ENCODE measurements at regions not wholly inside any gene's neighbourhood (a gene's known extent, or its start where the extent isn't known, plus 50 kb on each side); places are given as distances from the start of the nearest gene placed in this dataset.
A peak's percentile ranks its signal among the peaks of the same experiment; 100 is the strongest.
"Not testable (repeated sequence)": the region's sequence is repeated elsewhere in the genome, so short reads cannot be mapped to it uniquely, and the experiment has no call there.

DNA sequence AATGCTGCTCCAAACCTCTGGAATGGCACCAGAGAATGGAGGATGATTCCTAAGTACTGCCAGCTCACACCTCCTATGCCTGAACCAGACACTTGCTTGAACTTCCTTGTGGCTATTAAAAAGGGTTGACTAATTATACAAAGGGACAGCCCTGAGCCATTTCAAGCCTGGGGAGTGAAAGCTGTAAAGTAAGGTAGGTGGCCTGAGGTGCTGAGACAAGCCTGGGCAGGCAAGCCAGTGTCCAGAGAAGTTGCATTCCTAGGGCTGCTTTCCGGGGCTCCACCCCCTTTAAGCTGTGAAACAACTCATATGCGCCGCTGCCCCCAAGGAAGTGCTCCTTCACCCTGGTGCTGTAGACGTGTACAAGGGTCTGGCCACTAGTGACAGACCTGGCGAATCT, 79.9 kb upstream of the SLC1A3 start:
- DNase-seq (ENCODE audit: low read depth) = no peak

DNA sequence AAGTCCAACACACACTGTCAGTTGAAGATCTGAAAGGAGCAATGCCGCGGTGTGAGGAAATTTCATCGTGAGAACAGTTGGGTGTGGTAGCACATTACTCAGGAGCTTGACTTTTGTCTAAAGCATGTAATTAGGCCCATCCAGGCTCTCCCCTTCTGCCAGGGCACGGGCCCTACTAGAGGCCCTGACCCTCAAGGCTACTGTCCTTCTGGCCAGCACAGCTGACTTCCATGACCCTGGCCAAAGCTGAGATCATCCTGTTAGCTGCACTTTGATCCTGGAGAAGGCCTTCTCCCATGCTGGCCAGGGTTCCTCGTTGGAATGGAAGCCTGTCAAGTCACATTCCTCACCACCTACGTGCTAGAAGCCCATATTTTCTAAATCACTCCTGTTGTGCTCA, 77.8 kb upstream of the SLC1A3 start:
- DNase-seq (ENCODE audit: low read depth) = no peak

DNA sequence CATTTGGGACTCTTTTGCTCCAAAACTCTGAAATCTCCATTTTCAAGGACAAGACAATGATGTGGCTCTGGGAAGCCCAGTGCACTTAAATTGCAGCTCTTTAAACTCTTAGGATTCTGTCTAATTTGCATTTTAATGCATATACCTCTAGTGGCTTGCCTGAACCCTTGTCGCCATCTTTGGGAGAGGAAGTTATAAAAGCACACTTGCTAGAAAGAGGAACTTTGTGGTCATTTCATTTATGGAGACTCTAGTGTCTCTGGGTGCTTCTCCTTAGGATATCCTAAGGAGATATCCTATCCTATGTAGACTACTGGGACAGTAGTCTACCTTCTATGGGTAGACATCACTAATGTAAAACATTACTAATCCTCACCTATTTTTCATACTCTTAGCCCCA, 77.3 kb upstream of the SLC1A3 start:
- no peak for DNase-seq (ENCODE audit: low read depth)

DNA sequence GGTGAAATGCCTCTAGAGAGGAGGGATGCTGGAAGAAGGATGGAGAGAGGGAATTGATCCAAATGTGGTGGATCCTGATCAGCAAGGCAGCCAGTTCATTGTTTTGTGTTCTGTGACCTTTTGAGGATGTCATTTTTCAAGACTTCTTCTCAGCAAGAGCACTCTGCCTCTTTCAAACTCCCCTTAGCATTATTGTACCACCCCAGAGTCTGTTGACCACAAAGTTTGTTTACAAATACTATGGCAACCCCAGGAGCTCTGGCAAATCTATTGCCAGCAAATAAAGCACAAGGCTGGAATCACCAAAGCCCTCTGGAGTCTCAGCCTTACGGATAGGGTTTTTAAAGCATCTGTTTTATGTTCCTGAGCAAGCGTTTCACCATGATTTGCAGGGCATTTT, 76.2 kb upstream of the SLC1A3 start:
- DNase-seq (ENCODE audit: low read depth) = peak; percentile 46

DNA sequence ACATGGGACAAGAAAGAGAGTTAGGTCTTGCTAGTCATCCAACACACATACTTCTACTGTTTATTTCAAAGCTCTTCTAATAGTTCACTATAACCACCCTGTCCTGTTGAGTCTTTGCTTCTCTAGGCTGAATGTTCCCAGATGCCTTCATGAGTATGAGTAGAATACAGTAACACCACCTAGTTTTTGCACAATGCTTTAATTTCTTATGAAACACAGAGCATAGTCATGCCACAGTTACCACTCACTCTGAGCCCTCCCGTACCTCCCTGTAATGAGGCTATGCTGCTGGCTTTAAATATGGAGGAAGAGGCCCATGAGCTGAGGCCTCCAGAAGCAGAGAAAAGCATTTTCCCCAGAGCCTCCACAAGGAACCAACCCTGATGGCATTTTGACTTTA, 75.0 kb upstream of the SLC1A3 start:
- no peak for DNase-seq (ENCODE audit: low read depth)

DNA sequence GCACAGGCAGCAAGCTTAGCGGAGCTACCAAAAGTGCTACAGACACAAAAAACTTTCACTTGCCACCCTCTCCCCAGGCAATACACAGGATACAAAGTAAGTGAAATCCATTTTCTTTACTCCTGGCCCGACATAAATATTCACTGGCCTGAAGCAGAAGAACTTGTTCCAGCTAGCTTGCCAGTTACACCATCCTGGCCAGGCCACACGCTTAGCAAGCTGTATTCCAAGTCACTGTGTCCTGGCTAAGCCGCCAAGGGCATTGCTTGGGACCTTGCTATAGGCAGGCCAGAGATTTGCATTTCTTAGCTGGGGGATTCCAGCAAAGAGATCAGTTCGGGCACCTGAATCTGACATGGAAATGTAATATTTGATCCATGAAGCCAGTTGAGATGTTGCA, 71.0 kb upstream of the SLC1A3 start:
- DNase-seq (ENCODE audit: low read depth) = no peak

DNA sequence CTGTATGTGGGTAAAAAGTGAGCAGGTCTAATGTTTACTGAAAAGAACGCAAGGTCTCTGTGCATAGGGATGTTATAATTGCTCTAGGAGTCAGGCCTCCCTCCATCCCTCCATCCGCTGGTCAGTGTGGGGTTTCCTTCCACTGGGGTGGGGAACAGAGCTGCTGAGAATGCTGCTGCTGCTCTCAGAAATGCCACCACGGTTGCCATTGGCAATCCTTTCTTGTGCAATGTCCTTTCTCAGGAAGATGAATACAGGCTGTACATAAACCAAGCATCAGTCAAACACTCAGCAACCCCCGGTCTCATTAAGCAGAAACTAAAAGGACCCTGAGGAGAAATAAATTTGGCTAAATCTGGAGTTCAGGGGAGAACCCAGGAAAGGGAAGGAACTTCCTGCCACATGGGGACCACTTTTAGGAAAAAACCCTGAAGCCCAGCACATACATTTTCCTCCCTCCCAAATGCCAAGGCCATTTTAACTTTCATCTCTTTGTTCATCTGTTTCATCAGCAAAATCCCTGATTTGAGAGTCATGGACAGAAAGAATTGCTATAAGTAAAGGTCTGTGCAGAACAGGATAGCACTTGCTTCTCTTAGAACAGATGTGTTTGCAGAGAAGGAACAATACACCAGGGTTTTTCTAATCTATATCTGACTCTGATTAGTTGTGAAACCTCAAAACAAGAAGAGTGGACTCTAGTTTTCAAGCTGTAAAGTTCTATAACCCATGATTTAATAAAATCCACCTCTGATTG, 70.4 kb upstream of the SLC1A3 start:
- no peak for DNase-seq (ENCODE audit: low read depth)

DNA sequence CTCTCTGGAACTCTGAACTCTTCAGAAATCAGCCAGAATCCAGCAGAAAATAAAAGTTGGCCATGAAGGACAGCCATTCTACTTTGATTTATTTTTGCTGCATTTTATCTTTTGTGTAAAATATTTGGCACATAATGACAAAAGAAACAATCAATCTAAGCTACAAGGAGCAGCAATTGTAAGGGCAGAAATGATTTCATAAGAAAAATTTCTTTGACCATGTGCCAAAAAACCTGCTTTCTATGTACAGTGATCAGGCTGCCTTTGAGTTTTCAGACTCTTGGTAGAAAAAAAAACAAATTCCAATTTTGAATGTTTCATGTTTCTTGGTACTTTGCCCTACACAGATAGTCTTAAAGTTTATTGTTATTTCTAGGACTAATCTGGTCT, 69.8 kb upstream of the SLC1A3 start:
- no peak for DNase-seq (ENCODE audit: low read depth)

DNA sequence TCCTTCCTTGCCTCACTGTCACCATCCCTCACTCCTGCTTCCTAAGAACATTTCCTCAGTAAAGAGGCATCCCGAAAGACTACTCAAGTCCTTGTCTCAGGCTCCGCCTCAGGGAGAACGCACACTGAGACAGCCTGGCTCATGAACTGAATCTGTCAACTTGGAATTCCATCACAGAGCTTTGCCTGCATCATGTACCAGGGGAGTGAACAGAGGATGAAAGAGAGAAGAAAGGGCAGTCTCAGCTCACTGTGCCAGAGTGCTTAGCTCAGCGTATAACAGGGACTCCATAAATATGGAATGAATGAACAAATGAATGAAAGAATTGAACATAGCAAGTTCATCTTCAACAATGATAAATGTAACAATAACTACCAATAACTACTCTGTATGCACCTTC, 68.7 kb upstream of the SLC1A3 start:
- DNase-seq (ENCODE audit: low read depth) = no peak

DNA sequence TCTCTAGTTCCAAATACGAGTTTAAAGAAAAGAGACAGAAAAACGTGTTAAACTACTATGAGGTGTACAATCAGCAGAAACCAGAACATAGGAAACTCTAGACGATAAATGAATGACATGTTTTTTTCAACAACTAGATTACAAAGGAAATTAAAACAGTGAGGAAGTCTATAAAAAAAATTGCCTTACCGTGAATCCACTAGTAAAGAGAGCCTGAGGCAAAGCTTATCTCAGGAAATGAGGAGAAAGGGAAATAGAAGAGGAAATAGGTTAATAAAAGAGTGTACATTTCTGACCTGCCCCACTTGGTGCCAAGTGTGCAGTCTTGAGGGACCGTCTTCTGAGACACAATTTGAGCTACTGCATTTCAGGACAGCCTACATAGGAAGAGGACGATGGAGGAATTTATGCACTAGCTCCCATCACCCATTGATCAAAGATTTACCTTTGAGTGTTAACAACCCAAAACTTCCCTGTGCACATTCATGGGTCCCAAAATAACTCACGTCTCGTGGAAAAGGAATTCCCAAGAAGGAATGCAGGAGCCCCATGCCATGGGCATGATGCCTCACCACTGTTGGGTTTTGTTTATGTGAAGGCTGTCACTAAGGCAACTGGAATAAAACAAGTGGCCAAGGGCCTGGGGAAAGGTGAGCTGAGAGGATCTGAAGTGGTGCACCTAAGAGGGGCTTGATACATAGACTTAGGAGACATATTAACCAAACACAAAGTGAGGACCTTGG, 53.6 kb upstream of the SLC1A3 start:
- peak; percentile 95 for DNase-seq (ENCODE audit: low read depth)

DNA sequence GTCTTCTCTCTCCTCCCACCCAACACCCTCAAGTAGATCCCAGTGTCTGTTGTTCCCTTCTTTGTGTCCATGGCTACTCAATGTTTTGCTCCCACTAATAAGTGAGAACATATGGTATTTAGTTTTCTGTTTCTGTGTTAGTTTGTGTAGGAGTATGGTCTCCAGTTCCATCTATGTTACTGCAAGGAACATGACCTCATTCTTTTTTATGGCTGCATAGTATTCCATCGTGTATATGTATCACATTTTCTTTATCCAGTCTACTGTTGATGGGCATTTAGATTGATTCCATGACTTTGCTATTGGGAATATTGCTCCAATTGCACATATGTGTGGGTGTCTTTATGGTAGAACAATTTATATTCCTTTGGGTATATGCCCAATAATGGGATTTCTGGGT, 51.4 kb upstream of the SLC1A3 start:
- not testable (repeated sequence) for DNase-seq (ENCODE audit: low read depth)

All from M059J (cell line).